DMS79 (cell line): ENCODE measurements at regions not wholly inside any gene's neighbourhood (a gene's known extent, or its start where the extent isn't known, plus 50 kb on each side); places are given as distances from the start of the nearest gene placed in this dataset.
"Not testable (repeated sequence)": the region's sequence is repeated elsewhere in the genome, so short reads cannot be mapped to it uniquely, and the experiment has no call there.

ENCODE experiments used
- DNase-seq: peaks from one replicate; lab custom pipeline; 2025; lab: John Stamatoyannopoulos, UW

GRCh38 chr15:70602834-70603560, 160.4 kb downstream of the UACA start:
- DNase-seq, result no peak

- DNase-seq, result no peak
These were observed 161.1 kb downstream of the UACA start for GRCh38 chr15:70602281-70602680.

GRCh38 chr15:70597945-70598344, 165.4 kb downstream of the UACA start:
- no peak for DNase-seq

GRCh38 chr15:70597056-70597603, 166.2 kb downstream of the UACA start:
- DNase-seq, result no peak

GRCh38 chr15:70596354-70597055, 166.9 kb downstream of the UACA start:
- no peak for DNase-seq

GRCh38 chr15:70593795-70594194, 169.6 kb downstream of the UACA start:
- no peak for DNase-seq

- no peak for DNase-seq
These were observed 173.6 kb downstream of the UACA start for GRCh38 chr15:70589728-70590127.

- DNase-seq, result no peak
These were observed 174.1 kb downstream of the UACA start for GRCh38 chr15:70589221-70589620.

- no peak for DNase-seq
These were observed 174.7 kb downstream of the UACA start for GRCh38 chr15:70588613-70589012.

GRCh38 chr15:70587896-70588567, 175.3 kb downstream of the UACA start:
- no peak for DNase-seq

GRCh38 chr15:70587012-70587634, 176.2 kb downstream of the UACA start:
- not testable (repeated sequence) for DNase-seq

- DNase-seq, result no peak
These were observed 177.1 kb downstream of the UACA start for GRCh38 chr15:70586241-70586640.

GRCh38 chr15:70585707-70586034, 177.7 kb downstream of the UACA start:
- no peak for DNase-seq

- no peak for DNase-seq
These were observed 178.3 kb downstream of the UACA start for GRCh38 chr15:70584838-70585706.

GRCh38 chr15:70584441-70584837, 178.9 kb downstream of the UACA start:
- no peak for DNase-seq

GRCh38 chr15:70583006-70583405, 180.4 kb downstream of the UACA start:
- DNase-seq, result no peak

- no peak for DNase-seq
These were observed 181.0 kb downstream of the UACA start for GRCh38 chr15:70582143-70582945.

- no peak for DNase-seq
These were observed 182.4 kb downstream of the UACA start for GRCh38 chr15:70580958-70581357.

GRCh38 chr15:70580286-70580685, 183.1 kb downstream of the UACA start:
- DNase-seq, result no peak

- no peak for DNase-seq
These were observed 183.6 kb downstream of the UACA start for GRCh38 chr15:70579766-70580165.

- DNase-seq, result no peak
These were observed 185.2 kb downstream of the UACA start for GRCh38 chr15:70578196-70578595.
